ENCODE measurements at regions not wholly inside any gene's neighbourhood (a gene's known extent, or its start where the extent isn't known, plus 50 kb on each side); places are given as distances from the start of the nearest gene placed in this dataset.

- no peak overlapping the region for H3K4me2 ChIP-seq (ENCODE audit: low read length)
- H3K27ac ChIP-seq (ENCODE audit: low read depth, low read length, poor library complexity, severe bottlenecking), result no peak overlapping the region
- no peaks in the 10 kb centered on the region for H3K9me3 ChIP-seq (ENCODE audit: low read length)
- ChIA-PET CTCF (ENCODE audit: unreplicated experiment) (no interaction called here), POLR2A (no interaction called here)
- intact Hi-C loops (cut with micrococcal nuclease; ENCODE audit: unreplicated experiment), result no loop called here
- TF ChIP-seq EZH2phosphoT487 (IDR thresholded peaks at IDR 0.05; ENCODE audit: borderline replicate concordance, low read depth, low read length), result no peak
- TF ChIP-seq CTCF (conservative IDR thresholded peaks at IDR 0.05; ENCODE audit: low read length), result no peak
- BruUV-seq (replicated peaks), result no TSS peak
- H3K36me3 ChIP-seq (ENCODE audit: insufficient read depth, low read length), result no peaks in the 10 kb centered on the region
- H3K9me2 ChIP-seq (ENCODE audit: insufficient read depth, low read length), result no peaks in the 10 kb centered on the region
- H3K4me3 ChIP-seq (ENCODE audit: low read depth, low read length, poor library complexity, severe bottlenecking), result no peak overlapping the region
- H3K4me1 ChIP-seq (ENCODE audit: insufficient read depth, low read length, poor library complexity, severe bottlenecking), result no peaks in the 10 kb centered on the region
- no peak for DNase-seq (ENCODE audit: low spot score)
- H4K20me1 ChIP-seq (ENCODE audit: insufficient read depth, low read length), result no peaks in the 10 kb centered on the region
- no peak overlapping the region for H2AFZ ChIP-seq (ENCODE audit: low read length)
- no peaks in the 10 kb centered on the region for H3K79me2 ChIP-seq (ENCODE audit: insufficient read depth, low read depth, low read length)
Observed at GRCh38 chr15:79773128-79773527, 123.7 kb downstream of the MTHFS start.

- H3K9me3 ChIP-seq (ENCODE audit: low read length), result no peaks in the 10 kb centered on the region
- no peaks in the 10 kb centered on the region for H4K20me1 ChIP-seq (ENCODE audit: insufficient read depth, low read length)
- no peak overlapping the region for H3K4me2 ChIP-seq (ENCODE audit: low read length)
- no peaks in the 10 kb centered on the region for H3K4me1 ChIP-seq (ENCODE audit: insufficient read depth, low read length, poor library complexity, severe bottlenecking)
- H3K36me3 ChIP-seq (ENCODE audit: insufficient read depth, low read length), result no peaks in the 10 kb centered on the region
- POLR2A ChIA-PET, result no interaction called here
- H3K27ac ChIP-seq (ENCODE audit: low read depth, low read length, poor library complexity, severe bottlenecking), result no peak overlapping the region
- no peak overlapping the region for H3K4me3 ChIP-seq (ENCODE audit: low read depth, low read length, poor library complexity, severe bottlenecking)
- H3K9me2 ChIP-seq (ENCODE audit: insufficient read depth, low read length), result no peaks in the 10 kb centered on the region
- CTCF ChIA-PET (ENCODE audit: unreplicated experiment), result no interaction called here
- H3K79me2 ChIP-seq (ENCODE audit: insufficient read depth, low read depth, low read length), result no peaks in the 10 kb centered on the region
- BruUV-seq (replicated peaks), result no TSS peak
- TF ChIP-seq CTCF (conservative IDR thresholded peaks at IDR 0.05; ENCODE audit: low read length) (no peak), EZH2phosphoT487 (IDR thresholded peaks at IDR 0.05; ENCODE audit: borderline replicate concordance, low read depth, low read length) (no peak)
- intact Hi-C loops (cut with micrococcal nuclease; ENCODE audit: unreplicated experiment), result no loop called here
- DNase-seq (ENCODE audit: low spot score), result no peak
- no peak overlapping the region for H2AFZ ChIP-seq (ENCODE audit: low read length)
Observed at GRCh38 chr15:79775821-79776220, 121.0 kb downstream of the MTHFS start.

- Histone ChIP-seq H3K79me2 (ENCODE audit: insufficient read depth, low read depth, low read length) (no peaks in the 10 kb centered on the region), H3K9me3 (ENCODE audit: low read length) (no peaks in the 10 kb centered on the region), H2AFZ (ENCODE audit: low read length) (no peak overlapping the region), H3K27ac (ENCODE audit: low read depth, low read length, poor library complexity, severe bottlenecking) (no peak overlapping the region), H3K9me2 (ENCODE audit: insufficient read depth, low read length) (no peaks in the 10 kb centered on the region), H3K36me3 (ENCODE audit: insufficient read depth, low read length) (no peaks in the 10 kb centered on the region), H3K4me3 (ENCODE audit: low read depth, low read length, poor library complexity, severe bottlenecking) (no peak overlapping the region), H3K4me1 (ENCODE audit: insufficient read depth, low read length, poor library complexity, severe bottlenecking) (no peaks in the 10 kb centered on the region), H3K4me2 (ENCODE audit: low read length) (no peak overlapping the region), H4K20me1 (ENCODE audit: insufficient read depth, low read length) (no peaks in the 10 kb centered on the region)
- intact Hi-C loops (cut with micrococcal nuclease; ENCODE audit: unreplicated experiment), result no loop called here
- TF ChIP-seq EZH2phosphoT487 (IDR thresholded peaks at IDR 0.05; ENCODE audit: borderline replicate concordance, low read depth, low read length) (no peak), CTCF (conservative IDR thresholded peaks at IDR 0.05; ENCODE audit: low read length) (no peak)
- ChIA-PET POLR2A (no interaction called here), CTCF (ENCODE audit: unreplicated experiment) (no interaction called here)
- DNase-seq (ENCODE audit: low spot score), result no peak
- no TSS peak for BruUV-seq (replicated peaks)
Observed at GRCh38 chr15:79777916-79778315, 118.9 kb downstream of the MTHFS start.
